ENCODE measurements at regions not wholly inside any gene's neighbourhood (a gene's known extent, or its start where the extent isn't known, plus 50 kb on each side); places are given as distances from the start of the nearest gene placed in this dataset.
A peak's percentile ranks its signal among the peaks of the same experiment; 100 is the strongest.

DNA sequence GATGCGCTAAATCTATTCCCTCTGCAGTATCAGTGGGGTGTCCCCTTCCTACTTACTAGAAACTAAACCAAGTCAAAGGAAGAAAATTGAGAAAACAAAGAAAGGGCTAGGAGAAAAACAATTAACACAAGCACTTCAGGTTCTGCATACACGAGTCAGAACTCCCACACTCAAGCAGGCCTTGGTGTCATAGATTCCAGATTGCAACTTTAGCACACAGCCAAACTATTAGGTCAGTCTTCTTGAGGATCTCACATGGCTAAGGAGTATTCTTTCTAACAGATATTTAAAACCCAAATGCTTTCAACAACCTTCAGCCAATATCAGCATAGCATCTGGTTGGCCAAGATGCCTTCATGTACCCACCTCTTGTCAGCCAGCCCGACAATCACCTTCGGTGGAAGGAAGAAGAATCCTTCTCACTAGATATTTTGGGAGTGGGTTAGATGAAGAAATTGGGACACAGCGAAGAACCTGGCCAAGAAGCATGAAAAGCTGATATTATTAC is 340.0 kb downstream of the VPS13C start:
- TF ChIP-seq, protein P1, sequence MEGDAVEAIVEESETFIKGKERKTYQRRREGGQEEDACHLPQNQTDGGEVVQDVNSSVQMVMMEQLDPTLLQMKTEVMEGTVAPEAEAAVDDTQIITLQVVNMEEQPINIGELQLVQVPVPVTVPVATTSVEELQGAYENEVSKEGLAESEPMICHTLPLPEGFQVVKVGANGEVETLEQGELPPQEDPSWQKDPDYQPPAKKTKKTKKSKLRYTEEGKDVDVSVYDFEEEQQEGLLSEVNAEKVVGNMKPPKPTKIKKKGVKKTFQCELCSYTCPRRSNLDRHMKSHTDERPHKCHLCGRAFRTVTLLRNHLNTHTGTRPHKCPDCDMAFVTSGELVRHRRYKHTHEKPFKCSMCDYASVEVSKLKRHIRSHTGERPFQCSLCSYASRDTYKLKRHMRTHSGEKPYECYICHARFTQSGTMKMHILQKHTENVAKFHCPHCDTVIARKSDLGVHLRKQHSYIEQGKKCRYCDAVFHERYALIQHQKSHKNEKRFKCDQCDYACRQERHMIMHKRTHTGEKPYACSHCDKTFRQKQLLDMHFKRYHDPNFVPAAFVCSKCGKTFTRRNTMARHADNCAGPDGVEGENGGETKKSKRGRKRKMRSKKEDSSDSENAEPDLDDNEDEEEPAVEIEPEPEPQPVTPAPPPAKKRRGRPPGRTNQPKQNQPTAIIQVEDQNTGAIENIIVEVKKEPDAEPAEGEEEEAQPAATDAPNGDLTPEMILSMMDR (IDR thresholded peaks at IDR 0.05; ENCODE audit: borderline replicate concordance), result no peak
- Histone ChIP-seq H3K27ac (replicated peaks) (peak overlapping the region; percentile 36), H3K4me1 (no peaks in the 10 kb centered on the region), H3K27me3 (ENCODE audit: low read depth) (peaks cover 46% of the 10 kb centered on the region), H3K9me3 (replicated peaks) (no peaks in the 10 kb centered on the region), H3K36me3 (no peaks in the 10 kb centered on the region), H3K4me3 (no peak overlapping the region)
- DNase-seq, result no peak
- intact Hi-C loops (cut with micrococcal nuclease), result no loop called here

DNA sequence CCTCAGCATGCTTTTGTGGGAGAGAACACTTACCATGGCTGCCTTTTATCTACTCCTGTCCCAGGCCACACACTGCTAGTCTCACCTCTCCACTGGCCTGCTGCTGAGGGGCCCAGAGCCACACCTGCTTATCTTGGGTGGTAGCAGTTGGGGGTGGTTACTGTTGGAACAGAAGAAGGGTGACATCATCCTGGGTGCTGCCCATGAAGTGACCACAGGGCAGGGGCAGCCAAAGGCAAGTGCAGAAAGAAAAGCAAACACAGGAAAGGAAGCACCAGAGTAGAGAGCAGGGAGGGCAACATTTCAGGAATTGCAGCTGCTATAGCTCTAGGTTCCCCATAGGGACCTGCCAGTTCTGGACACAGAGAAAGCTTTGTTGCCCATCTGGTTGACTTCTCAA is 345.2 kb downstream of the VPS13C start:
- TF ChIP-seq, protein P1 (IDR thresholded peaks at IDR 0.05; ENCODE audit: borderline replicate concordance), result no peak
- intact Hi-C loops (cut with micrococcal nuclease), result no loop called here

DNA sequence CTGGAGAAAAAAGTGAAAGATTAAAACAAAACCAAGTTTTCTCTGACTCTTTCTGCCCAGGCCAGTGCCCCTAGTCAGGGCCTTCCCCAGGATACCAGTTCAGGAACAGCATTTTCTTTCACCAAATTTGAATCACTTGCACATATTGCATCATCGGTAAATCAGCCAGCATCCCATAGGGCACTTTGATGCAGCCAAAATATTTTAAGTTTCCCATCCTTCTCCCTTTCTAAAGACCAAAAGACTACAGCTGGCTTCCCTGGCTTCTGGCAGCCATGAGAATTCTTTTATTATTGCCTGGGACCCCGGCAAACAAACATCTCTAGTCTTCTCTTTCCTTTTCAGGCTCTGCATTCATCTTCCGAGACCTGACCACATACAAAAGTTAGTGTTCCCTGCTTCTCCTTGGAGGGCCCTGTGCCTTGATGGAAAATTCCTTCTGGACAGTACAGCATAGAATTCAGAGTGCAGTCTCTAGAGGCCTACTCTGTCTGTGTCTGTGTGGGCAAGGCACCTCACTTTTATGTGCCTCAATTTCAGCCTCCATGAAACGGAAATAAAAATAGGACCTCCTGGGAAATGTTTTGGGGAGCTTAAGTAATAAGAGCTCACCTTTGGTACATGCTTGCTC is 348.0 kb downstream of the VPS13C start:
- TF ChIP-seq, protein P1 (IDR thresholded peaks at IDR 0.05; ENCODE audit: borderline replicate concordance), result no peak
- H3K27ac ChIP-seq (replicated peaks), result peak overlapping the region; percentile 49
- DNase-seq, result no peak
- H3K36me3 ChIP-seq, result no peaks in the 10 kb centered on the region
- intact Hi-C loops (cut with micrococcal nuclease), result no loop called here
- H3K9me3 ChIP-seq (replicated peaks), result no peaks in the 10 kb centered on the region
- no peaks in the 10 kb centered on the region for H3K27me3 ChIP-seq (ENCODE audit: low read depth)
- H3K4me1 ChIP-seq, result no peaks in the 10 kb centered on the region
- no peak overlapping the region for H3K4me3 ChIP-seq

More for the DNA sequence above, 345.2 kb downstream of the VPS13C start:
- DNase-seq, result no peak
- H3K9me3 ChIP-seq (replicated peaks), result no peaks in the 10 kb centered on the region
- no peak overlapping the region for H3K4me3 ChIP-seq
- peaks cover 11% of the 10 kb centered on the region for H3K27me3 ChIP-seq (ENCODE audit: low read depth)
- H3K27ac ChIP-seq (replicated peaks), result no peak overlapping the region
- H3K36me3 ChIP-seq, result no peaks in the 10 kb centered on the region
- H3K4me1 ChIP-seq, result no peaks in the 10 kb centered on the region

DNA sequence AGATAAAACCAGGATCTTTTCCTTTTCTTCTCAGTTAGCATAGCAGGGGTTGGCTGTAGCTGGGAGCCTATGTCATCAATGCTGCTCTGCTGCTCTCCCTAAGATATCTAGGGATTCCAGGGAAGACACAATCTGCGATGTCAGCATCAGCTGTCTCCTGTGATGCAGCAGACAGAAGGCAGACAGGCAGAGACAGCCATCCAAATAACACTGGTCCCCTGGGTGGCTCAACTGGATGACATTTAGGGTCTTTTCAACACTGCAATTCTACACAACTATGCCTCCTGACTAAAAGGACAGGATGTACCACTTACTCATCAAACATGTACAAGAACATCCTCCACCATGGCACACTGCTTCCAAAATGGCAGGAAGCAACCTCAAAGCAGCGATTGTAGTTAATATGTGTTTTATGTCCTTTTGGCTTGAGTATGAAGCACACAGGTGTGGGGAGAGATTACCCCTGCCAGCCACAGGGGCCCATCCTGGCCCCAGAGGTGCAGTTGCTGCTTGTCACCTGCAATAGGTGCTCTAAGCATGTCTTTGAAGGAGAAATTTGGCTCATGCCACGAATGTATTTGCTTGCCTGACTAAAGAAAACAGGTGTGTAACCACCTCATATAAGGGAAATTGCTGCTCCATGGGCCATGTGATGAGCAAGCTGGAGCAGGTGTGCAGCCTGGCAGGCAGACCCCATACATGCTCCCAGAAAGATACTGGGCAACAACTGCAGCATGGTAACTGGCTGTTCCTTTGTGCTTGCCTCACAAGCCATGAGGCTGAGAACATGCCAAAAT is 357.8 kb downstream of the VPS13C start:
- no peaks in the 10 kb centered on the region for H3K36me3 ChIP-seq
- intact Hi-C loops (cut with micrococcal nuclease), result no loop called here
- no peak overlapping the region for H3K4me3 ChIP-seq
- DNase-seq, result no peak
- no peak overlapping the region for H3K27ac ChIP-seq (replicated peaks)
- H3K27me3 ChIP-seq (ENCODE audit: low read depth), result peaks cover 6% of the 10 kb centered on the region
- no peaks in the 10 kb centered on the region for H3K9me3 ChIP-seq (replicated peaks)
- H3K4me1 ChIP-seq, result no peaks in the 10 kb centered on the region
- TF ChIP-seq, protein P1 (IDR thresholded peaks at IDR 0.05; ENCODE audit: borderline replicate concordance), result no peak

DNA sequence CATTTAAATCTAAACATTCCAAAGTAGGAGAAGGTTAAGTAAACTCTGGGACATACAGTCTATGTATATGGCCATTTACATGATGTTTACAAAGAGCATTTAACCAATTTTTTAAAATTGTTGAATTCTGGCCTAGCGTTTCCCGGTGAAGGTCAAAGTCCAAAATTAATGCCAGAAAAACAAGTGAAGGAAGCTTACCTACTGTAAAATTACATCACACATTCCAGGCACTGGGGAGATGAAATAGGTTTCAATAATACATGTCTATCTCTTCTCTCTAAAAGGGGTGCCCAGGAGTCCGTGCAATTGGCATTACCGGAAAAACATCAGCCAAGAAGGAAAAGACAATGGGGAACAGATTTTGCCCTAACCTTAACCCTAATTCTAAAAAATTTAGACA is 358.8 kb downstream of the VPS13C start:
- intact Hi-C loops (cut with micrococcal nuclease), result no loop called here

More for the DNA sequence above, 358.8 kb downstream of the VPS13C start:
- TF ChIP-seq, protein P1 (IDR thresholded peaks at IDR 0.05; ENCODE audit: borderline replicate concordance), result no peak
- Histone ChIP-seq H3K27me3 (ENCODE audit: low read depth) (peaks cover 6% of the 10 kb centered on the region), H3K27ac (replicated peaks) (no peak overlapping the region), H3K4me1 (no peaks in the 10 kb centered on the region), H3K4me3 (no peak overlapping the region), H3K36me3 (no peaks in the 10 kb centered on the region), H3K9me3 (replicated peaks) (no peaks in the 10 kb centered on the region)
- no peak for DNase-seq

Measured in left ventricle myocardium inferior (tissue), 1 donor.